LoVo (cell line): ENCODE measurements at regions not wholly inside any gene's neighbourhood (a gene's known extent, or its start where the extent isn't known, plus 50 kb on each side); places are given as distances from the start of the nearest gene placed in this dataset.

Experiments
- DNase-seq: peaks from one replicate; pipeline ENCODE4 v3.0.0-alpha.2; 2016; ENCODE audit warnings: low spot score

GRCh38 chr6:71481011-71481410 lies 192.4 kb downstream of the OGFRL1 start:
- no peak for DNase-seq

DNA sequence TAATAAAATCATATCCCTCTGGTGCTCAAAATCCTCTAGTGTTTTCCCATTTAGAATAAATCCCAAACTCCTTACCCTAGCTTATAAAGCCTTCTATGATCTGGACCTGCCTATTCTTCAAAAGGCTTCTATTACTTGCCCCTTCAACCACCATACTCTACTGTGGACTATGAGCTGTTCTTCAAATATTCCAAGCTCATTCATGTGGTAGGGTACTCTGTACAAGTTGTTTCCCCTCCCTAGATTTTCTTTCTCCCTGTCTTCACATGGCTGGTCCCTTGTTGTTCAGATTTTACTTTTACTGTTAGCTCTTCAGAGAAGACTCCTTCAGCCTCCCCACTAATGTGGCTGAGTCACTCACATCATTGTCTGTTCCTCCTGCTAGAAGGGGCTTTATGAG lies 193.2 kb downstream of the OGFRL1 start:
- DNase-seq = no peak

DNA sequence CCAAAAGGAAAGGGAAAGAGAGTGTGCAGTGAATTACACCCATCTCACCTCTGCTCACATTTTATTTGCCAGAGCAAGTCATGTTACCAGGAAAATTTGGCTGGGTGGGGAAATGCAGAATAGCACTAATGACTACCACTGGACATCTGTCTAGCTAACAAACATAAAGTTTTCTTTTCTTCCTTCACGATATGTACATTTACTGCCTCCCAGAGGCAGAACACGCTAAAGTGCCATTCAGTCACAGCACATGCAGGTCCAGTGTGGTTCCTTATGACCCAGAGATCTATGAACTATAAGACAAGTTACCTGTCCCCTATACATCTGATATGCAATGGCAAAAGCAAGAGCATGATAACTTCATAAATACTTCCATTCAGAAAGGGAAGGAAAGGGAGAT lies 194.1 kb downstream of the OGFRL1 start:
- DNase-seq = no peak

- DNase-seq = no peak
These were observed 197.8 kb downstream of the OGFRL1 start for GRCh38 chr6:71486461-71486860.

GRCh38 chr6:71488186-71488585 lies 199.6 kb downstream of the OGFRL1 start:
- DNase-seq = no peak

GRCh38 chr6:71489736-71490135 lies 201.1 kb downstream of the OGFRL1 start:
- DNase-seq = peak; percentile 24

GRCh38 chr6:71490876-71491275 lies 202.3 kb downstream of the OGFRL1 start:
- no peak for DNase-seq

DNA sequence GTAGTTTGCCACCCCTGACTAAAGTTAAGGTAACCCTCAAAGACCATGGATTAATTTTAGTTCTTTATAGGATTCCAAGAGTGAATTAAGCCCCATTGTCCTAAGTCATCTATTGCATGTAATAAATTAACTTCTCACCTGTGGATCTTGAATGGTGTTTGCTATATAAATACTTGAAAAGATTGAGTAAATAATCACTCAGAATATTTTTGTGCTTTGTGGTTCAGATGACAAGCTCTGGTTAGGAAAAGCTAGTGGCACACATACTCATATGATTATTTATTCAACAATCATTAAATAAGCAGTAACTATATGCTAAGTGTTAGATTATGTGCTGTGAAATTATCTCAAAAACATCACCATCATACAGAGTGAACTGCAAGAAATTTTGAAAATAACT lies 203.2 kb downstream of the OGFRL1 start:
- no peak for DNase-seq

DNA sequence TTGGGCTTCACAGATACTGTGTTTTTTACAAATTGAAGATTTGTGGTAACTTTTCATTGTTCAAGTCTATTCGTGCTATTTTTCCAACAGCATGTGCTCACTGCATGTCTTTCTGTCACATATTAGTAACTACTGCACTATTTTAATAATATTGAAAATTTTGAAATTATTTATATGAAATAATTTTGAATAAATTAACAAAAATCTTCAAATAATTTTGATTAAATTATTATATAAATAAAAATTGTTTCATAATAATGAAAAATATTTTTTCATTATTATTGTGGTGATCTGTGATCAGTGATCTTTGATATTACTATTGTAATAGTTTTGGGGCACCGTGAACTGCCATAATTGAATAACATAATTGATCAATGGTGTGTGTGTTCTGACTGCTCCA lies 204.1 kb downstream of the OGFRL1 start:
- no peak for DNase-seq

DNA sequence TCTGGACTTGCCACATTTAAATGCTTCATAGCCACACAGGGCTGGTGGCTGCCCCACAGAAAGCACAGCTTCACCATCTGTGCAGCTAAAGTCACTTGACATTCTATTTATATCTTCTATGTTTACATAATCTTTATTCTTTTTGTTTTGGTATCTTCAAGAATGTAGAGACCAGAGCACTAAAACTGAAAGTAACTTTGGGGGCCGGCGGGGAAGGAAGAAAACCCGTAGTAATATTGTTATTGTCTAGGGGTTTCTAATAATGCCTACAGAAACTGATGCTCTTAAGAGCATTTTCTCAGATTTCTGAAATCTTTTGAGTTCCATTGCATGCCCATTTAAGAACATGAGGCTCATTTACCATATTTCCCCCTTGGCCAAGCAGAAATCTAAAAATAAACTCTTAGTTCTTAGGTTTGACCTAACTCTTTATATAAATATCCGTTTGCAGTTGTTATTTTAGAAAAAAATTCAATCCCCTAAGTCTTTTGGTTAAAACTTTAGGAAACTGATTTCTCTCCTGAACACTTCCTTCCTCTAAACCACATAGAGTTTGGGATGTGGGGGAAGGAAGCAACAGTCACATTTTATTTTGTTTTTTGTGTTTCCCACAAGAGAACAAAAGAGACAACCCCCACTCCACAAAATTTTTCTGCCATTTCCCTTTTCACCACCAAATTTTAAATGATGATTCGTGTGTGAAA lies 207.6 kb downstream of the OGFRL1 start:
- no peak for DNase-seq

- no peak for DNase-seq
These were observed 208.1 kb downstream of the OGFRL1 start for GRCh38 chr6:71496722-71497033.

DNA sequence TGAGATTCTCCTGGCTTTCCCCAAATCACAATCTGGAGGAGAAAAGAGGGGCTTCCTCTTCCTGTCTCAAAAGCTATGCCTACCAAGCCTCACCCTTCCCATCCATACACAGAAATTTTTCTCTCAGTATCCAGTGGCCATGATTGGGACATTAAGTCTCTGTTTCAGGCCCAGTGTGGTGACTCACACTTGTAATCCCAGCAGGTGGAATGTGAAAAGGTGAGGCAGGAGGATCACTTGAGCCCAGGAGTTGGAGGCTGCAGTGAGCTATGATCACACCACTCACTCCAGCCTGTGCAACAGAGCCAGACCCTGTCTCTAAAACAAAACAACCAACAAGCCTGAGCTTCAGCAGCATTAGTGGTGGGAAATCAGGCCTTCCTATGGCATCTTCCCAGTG lies 210.0 kb downstream of the OGFRL1 start:
- no peak for DNase-seq

DNA sequence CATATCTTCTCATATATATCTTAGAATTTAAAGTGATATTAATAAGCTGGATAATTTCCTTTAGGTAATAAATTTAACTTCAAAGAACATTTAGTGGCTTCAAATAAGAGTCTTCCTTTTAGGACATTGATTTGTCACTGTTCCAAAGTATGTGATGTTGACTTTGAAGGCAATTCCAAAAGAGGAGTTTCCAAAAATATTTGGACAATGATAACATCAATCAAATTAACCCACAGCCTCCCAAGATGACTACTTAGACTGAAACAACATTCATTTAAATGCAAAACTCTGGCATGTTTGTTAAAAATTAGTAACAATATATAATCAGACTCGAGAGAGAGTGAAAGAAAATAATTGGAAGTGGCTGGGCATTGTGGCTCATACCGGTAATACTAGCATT lies 211.1 kb downstream of the OGFRL1 start:
- DNase-seq = no peak

- DNase-seq = no peak
These were observed 213.6 kb downstream of the OGFRL1 start for GRCh38 chr6:71502168-71502567.

- DNase-seq = no peak
These were observed 214.3 kb downstream of the OGFRL1 start for GRCh38 chr6:71502956-71503355.

- no peak for DNase-seq
These were observed 218.6 kb downstream of the OGFRL1 start for GRCh38 chr6:71507183-71507582.

- no peak for DNase-seq
These were observed 220.8 kb downstream of the OGFRL1 start for GRCh38 chr6:71509191-71510005.

- peak; percentile 16 for DNase-seq
These were observed 221.6 kb downstream of the OGFRL1 start for GRCh38 chr6:71510057-71510713.

DNA sequence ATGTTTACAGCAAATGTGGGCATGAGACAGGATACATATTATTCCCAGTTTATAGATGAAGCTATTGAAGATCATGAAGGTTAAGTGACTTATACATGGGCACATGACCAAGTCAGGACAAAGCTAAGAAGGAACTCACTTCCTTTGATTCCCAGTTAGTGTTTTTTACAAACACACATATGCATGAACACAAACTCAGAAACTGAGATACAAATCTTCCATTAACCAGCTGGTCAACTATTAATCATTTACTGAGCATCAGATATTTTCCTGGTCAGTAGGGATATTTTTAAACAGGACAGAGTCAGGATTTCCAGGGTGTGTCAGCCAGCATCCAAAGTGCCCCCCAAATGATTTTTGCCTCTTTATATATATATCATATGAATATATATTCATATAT lies 222.2 kb downstream of the OGFRL1 start:
- no peak for DNase-seq

- DNase-seq = no peak
These were observed 223.6 kb downstream of the OGFRL1 start for GRCh38 chr6:71512256-71512655.

DNA sequence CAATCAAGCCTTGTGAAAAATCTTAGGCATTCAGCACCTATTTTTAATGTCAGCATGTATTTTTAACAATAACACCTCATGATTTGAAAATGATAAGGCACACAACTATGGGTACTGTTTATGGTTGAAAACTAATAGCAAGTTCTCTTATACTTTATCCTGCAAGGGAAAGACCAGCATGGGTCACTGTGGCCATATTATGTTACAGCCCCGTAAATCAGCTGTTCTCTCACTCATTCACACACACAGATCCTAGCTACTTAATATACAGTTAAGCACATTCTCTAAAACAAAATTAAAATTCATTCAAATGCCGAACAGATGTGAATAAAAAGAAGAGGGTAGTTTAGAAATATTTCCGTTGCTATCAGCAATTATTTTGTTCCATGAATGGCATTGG lies 224.4 kb downstream of the OGFRL1 start:
- DNase-seq = no peak

GRCh38 chr6:71523548-71523947 lies 234.9 kb downstream of the OGFRL1 start:
- DNase-seq = no peak

DNA sequence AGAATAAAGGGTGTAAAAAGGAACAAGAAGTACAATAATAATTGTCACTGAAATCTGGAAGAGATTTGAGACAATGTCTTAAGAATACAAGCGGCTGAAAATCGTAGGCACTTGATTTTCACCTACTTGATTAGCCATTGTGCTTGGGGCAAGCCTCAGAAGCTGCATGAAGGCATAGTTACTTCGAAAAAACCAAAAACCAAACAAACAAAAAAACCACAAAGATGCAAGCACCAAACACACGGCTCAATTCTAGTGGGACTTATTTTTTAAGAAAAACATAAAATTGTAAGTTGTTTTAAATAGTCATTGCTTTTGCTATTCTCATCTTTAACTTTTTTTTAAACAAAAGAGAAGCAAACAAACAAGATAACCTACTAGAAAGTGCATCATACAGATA lies 235.6 kb downstream of the OGFRL1 start:
- no peak for DNase-seq
